ENCODE measurements at regions not wholly inside any gene's neighbourhood (a gene's known extent, or its start where the extent isn't known, plus 50 kb on each side); places are given as distances from the start of the nearest gene placed in this dataset.
"Not testable (repeated sequence)": the region's sequence is repeated elsewhere in the genome, so short reads cannot be mapped to it uniquely, and the experiment has no call there.

DNA sequence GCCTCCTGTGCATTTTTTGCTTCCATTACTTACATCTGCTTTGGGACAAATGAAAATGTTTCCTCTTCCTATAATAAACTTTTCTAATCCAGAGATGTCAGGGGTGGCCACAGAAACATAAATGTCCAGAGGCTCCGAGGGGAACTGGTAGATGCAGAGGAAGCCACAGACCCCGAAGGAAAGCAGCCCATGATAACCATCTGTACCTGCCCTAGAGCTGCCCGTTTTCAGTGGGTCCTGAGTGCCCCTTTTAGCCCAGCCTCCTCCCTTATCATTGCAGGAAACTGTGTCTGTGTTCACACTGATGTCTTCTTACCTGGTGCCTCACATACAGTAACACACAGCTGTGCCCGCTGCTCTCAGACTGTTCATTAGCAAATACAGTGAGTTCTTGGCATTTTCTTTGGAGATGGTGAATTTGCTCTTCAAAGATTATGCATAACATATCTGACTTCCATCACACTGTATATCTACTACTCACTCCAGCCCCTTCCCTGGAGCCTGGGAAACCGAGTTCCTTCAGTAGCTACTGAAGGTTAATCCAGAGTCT, 817.8 kb downstream of the TMEM121 start:
- TF ChIP-seq, protein P1, sequence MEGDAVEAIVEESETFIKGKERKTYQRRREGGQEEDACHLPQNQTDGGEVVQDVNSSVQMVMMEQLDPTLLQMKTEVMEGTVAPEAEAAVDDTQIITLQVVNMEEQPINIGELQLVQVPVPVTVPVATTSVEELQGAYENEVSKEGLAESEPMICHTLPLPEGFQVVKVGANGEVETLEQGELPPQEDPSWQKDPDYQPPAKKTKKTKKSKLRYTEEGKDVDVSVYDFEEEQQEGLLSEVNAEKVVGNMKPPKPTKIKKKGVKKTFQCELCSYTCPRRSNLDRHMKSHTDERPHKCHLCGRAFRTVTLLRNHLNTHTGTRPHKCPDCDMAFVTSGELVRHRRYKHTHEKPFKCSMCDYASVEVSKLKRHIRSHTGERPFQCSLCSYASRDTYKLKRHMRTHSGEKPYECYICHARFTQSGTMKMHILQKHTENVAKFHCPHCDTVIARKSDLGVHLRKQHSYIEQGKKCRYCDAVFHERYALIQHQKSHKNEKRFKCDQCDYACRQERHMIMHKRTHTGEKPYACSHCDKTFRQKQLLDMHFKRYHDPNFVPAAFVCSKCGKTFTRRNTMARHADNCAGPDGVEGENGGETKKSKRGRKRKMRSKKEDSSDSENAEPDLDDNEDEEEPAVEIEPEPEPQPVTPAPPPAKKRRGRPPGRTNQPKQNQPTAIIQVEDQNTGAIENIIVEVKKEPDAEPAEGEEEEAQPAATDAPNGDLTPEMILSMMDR (IDR thresholded peaks at IDR 0.05) = not testable (repeated sequence)
- TF ChIP-seq POLR2A (IDR thresholded peaks at IDR 0.05) = not testable (repeated sequence)
